HG03469 (cell line): ENCODE measurements at regions not wholly inside any gene's neighbourhood (a gene's known extent, or its start where the extent isn't known, plus 50 kb on each side); places are given as distances from the start of the nearest gene placed in this dataset.

Experiments
- ATAC-seq: cut with Tn5 transposase; IDR thresholded peaks from one replicate; pipeline ENCODE4 v1.9.1; 2021; ENCODE audit warnings: mild to moderate bottlenecking, moderate library complexity, moderate number of reproducible peaks; ENCODE audit not compliant: unreplicated experiment

GRCh38 chr21:43333298-43334062 lies 93.5 kb downstream of the SIK1 start:
- no peak for ATAC-seq

- no peak for ATAC-seq
These were observed 94.1 kb downstream of the SIK1 start for GRCh38 chr21:43332861-43333297.

- ATAC-seq = no peak
These were observed 94.7 kb downstream of the SIK1 start for GRCh38 chr21:43331962-43332828.

GRCh38 chr21:43331111-43331961 lies 95.6 kb downstream of the SIK1 start:
- no peak for ATAC-seq

GRCh38 chr21:43330306-43330881 lies 96.5 kb downstream of the SIK1 start:
- ATAC-seq = no peak

GRCh38 chr21:43329711-43330269 lies 97.1 kb downstream of the SIK1 start:
- ATAC-seq = no peak

- ATAC-seq = no peak
These were observed 97.8 kb downstream of the SIK1 start for GRCh38 chr21:43328958-43329691.

GRCh38 chr21:43328185-43328957 lies 98.6 kb downstream of the SIK1 start:
- no peak for ATAC-seq

- ATAC-seq = no peak
These were observed 100.8 kb downstream of the SIK1 start for GRCh38 chr21:43325968-43326715.

GRCh38 chr21:43325036-43325435 lies 101.9 kb downstream of the SIK1 start:
- no peak for ATAC-seq

GRCh38 chr21:43324596-43324995 lies 102.3 kb downstream of the SIK1 start:
- no peak for ATAC-seq

- no peak for ATAC-seq
These were observed 103.5 kb downstream of the SIK1 start for GRCh38 chr21:43323244-43324005.

GRCh38 chr21:43322805-43323204 lies 104.1 kb downstream of the SIK1 start:
- no peak for ATAC-seq

- ATAC-seq = no peak
These were observed 104.6 kb downstream of the SIK1 start for GRCh38 chr21:43322311-43322710.

GRCh38 chr21:43321611-43322010 lies 105.3 kb downstream of the SIK1 start:
- no peak for ATAC-seq

GRCh38 chr21:43321111-43321510 lies 105.8 kb downstream of the SIK1 start:
- ATAC-seq = no peak

GRCh38 chr21:43320526-43320925 lies 106.4 kb downstream of the SIK1 start:
- no peak for ATAC-seq
